Mammary epithelial cell (primary cell): ENCODE measurements at regions not wholly inside any gene's neighbourhood (a gene's known extent, or its start where the extent isn't known, plus 50 kb on each side); places are given as distances from the start of the nearest gene placed in this dataset.

Experiments used
- CTCF ChIP-seq, 2 donors: IDR thresholded peaks in 1 of 2; conservative IDR thresholded peaks in 1 of 2; 2 replicates each; pipeline ENCODE4 v1.5.1; 2011 to 2012; ENCODE audit warnings: inconsistent platforms in 2 of 2, low read length in 2 of 2, mild to moderate bottlenecking in 2 of 2, control low read depth in 1 of 2, low read depth in 1 of 2; ENCODE audit not compliant: insufficient read depth in 1 of 2; ENCODE audit errors: extremely low read depth in 1 of 2
- EZH2 ChIP-seq: IDR thresholded peaks from 2 replicates; pipeline ENCODE4 v1.6.1; 2012; ENCODE audit warnings: low read length, inconsistent platforms, borderline replicate concordance

GRCh38 chr13:56009418-56009817 lies 1131.3 kb upstream of the PRR20A start:
- no peak for TF ChIP-seq CTCF (conservative IDR thresholded peaks at IDR 0.05 in 1 of 2, IDR thresholded peaks at IDR 0.05 in 1 of 2; ENCODE audit: extremely low read depth in 1 of 2, insufficient read depth in 1 of 2, low read depth in 1 of 2, low read length in 2 of 2)
- no peak for TF ChIP-seq EZH2
